ENCODE measurements at regions not wholly inside any gene's neighbourhood (a gene's known extent, or its start where the extent isn't known, plus 50 kb on each side); places are given as distances from the start of the nearest gene placed in this dataset.
"Not testable (repeated sequence)": the region's sequence is repeated elsewhere in the genome, so short reads cannot be mapped to it uniquely, and the experiment has no call there.

DNA sequence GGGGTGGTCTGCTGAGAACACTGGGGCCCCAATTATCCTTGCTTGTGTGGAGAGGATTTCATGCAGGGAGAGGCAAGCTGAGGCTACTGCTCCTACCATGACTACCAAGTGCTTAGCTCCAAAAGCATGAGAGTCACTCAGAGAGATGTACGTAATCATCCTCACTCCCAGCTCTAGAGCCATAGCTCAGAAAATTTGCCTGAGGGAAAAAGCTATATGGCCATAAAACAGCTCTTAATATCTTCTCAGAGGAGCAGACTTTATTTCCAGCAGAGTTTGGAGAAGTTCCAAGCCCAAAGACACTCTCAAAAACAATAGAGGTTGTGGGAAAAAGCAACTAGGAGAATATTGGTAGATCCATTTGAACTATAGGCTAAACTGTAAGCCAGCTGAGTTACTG, 106.4 kb upstream of the PBX1 start:
- no peak for TF ChIP-seq POLR2A (IDR thresholded peaks at IDR 0.05)
- TF ChIP-seq, protein P1, sequence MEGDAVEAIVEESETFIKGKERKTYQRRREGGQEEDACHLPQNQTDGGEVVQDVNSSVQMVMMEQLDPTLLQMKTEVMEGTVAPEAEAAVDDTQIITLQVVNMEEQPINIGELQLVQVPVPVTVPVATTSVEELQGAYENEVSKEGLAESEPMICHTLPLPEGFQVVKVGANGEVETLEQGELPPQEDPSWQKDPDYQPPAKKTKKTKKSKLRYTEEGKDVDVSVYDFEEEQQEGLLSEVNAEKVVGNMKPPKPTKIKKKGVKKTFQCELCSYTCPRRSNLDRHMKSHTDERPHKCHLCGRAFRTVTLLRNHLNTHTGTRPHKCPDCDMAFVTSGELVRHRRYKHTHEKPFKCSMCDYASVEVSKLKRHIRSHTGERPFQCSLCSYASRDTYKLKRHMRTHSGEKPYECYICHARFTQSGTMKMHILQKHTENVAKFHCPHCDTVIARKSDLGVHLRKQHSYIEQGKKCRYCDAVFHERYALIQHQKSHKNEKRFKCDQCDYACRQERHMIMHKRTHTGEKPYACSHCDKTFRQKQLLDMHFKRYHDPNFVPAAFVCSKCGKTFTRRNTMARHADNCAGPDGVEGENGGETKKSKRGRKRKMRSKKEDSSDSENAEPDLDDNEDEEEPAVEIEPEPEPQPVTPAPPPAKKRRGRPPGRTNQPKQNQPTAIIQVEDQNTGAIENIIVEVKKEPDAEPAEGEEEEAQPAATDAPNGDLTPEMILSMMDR (IDR thresholded peaks at IDR 0.05) = no peak
- no peak overlapping the region for H3K4me3 ChIP-seq (ENCODE audit: low read depth, poor library complexity, severe bottlenecking)
- no peak for DNase-seq (ENCODE audit: low spot score in 2 of 2)
- 63 to 73% methylated on average over 1 of the region's 1 CpG for WGBS, 2 donors
- intact Hi-C loops (cut with DNase I; ENCODE audit: low total_unique reads) = no loop called here

DNA sequence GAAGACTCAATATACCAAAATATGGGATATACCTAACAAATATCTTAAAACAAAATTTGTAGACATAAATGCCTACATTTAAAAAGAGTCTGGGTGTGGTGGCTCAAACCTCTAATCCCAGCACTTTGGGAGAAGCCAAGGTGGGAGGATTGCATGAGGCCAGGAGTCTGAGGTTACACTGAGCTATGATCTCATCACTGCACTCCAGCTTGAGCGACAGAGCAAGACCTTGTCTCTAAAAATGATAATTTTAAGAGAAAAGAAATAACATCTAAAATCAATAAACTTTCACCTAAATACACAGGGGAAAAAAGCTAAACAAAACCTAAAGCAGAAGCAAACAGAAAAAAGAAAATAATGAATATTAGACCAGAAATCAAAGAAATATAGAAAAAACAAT, 102.7 kb upstream of the PBX1 start:
- TF ChIP-seq POLR2A (IDR thresholded peaks at IDR 0.05) = no peak
- TF ChIP-seq, protein P1 (IDR thresholded peaks at IDR 0.05) = no peak

DNA sequence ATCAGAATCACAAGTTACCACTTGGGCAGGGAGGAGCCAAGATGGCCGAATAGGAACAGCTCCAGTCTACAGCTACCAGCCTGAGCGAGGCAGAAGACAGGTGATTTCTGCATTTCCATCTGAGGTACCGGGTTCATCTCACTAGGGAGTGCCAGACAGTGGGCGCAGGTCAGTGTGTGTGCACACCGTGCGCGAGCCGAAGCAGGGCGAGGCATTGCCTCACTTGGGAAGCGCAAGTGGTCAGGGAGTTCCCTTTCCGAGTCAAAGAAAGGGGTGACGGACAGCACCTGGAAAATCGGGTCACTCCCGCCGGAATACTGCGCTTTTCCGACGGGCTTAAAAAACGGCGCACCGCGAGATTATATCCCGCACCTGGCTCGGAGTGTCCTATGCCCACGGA, 99.8 kb upstream of the PBX1 start:
- intact Hi-C loops (cut with DNase I; ENCODE audit: low total_unique reads); H3K4me3 ChIP-seq (ENCODE audit: low read depth, poor library complexity, severe bottlenecking); DNase-seq (ENCODE audit: low spot score in 2 of 2): not testable (repeated sequence)
- WGBS, 2 donors = 92 to 96% methylated on average over 25 of the region's 25 CpGs

More for the DNA sequence above, 102.7 kb upstream of the PBX1 start:
- 78 to 93% methylated on average over 1 of the region's 1 CpG for WGBS, 2 donors
- H3K4me3 ChIP-seq (ENCODE audit: low read depth, poor library complexity, severe bottlenecking) = no peak overlapping the region
- intact Hi-C loops (cut with DNase I; ENCODE audit: low total_unique reads) = no loop called here
- no peak for DNase-seq (ENCODE audit: low spot score in 2 of 2)

DNA sequence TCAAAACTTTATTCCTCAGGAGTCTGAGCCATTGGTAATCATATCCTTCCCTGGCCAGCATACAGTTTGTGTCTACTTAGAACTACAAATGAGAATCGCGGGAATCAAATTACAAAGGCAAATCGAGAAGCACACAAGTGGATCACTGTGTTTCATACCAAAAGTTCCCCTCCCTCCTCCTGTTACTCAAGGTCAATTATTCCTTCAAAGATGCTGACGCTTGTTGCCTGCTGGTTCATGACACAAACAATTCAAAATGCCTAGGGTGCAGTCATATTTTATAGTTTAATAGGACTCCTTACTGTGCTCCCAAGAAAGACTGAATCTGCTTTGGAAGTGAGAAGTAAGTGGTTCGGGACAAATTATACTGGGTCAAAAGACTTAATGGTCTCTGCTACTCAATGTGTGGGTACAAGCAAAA, 93.0 kb upstream of the PBX1 start:
- H3K4me3 ChIP-seq (ENCODE audit: low read depth, poor library complexity, severe bottlenecking) = no peak overlapping the region
- intact Hi-C loops (cut with DNase I; ENCODE audit: low total_unique reads) = no loop called here
- no peak for DNase-seq (ENCODE audit: low spot score in 2 of 2)
- TF ChIP-seq, protein P1 (IDR thresholded peaks at IDR 0.05) = no peak
- TF ChIP-seq POLR2A (IDR thresholded peaks at IDR 0.05) = no peak
- WGBS, 2 donors = 79 to 84% methylated on average over 5 of the region's 5 CpGs

DNA sequence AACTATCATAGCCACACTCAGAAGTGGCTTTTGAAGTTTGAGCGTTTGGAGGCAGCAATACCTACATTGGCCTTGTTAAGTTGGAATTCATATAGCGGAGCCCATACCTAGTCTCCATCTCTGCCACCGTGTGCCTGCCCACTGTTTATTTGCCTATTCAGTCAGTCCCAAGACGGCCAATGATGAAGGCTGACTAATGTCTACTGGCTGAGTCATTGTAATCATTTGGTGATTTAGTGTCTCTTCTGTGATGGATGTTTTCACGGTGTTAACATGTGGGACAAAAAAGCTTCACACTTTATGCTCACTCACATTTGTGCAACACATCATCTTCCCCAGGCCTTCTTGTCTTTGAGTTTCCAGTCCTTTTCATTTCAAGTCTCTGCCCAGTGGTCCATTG, 92.6 kb upstream of the PBX1 start:
- TF ChIP-seq POLR2A (IDR thresholded peaks at IDR 0.05) = no peak
- TF ChIP-seq, protein P1 (IDR thresholded peaks at IDR 0.05) = no peak
- no peak overlapping the region for H3K4me3 ChIP-seq (ENCODE audit: low read depth, poor library complexity, severe bottlenecking)
- WGBS, 2 donors = 87 to 89% methylated on average over 5 of the region's 5 CpGs
- DNase-seq (ENCODE audit: low spot score in 2 of 2) = no peak
- intact Hi-C loops (cut with DNase I; ENCODE audit: low total_unique reads) = no loop called here

DNA sequence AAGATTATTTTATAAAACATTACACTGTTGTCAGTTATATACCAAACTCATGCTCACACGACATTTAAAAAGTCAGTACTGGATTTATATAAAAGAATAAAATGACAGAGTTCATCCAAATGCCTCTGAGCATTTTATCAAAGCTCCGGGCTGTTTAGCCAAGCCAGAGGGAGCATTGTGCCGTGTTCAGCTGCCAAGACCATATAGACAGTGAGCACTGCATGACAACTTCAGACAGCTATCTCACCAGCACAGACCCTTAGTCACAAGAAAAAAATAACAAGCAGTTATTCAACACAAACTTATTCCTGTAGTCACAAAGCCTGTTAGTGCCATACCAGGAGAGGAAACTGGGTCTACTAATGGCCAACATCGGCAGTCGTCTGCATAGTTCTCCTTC, 88.0 kb upstream of the PBX1 start:
- TF ChIP-seq POLR2A (IDR thresholded peaks at IDR 0.05) = no peak
- TF ChIP-seq, protein P1 (IDR thresholded peaks at IDR 0.05) = no peak
- no peak overlapping the region for H3K4me3 ChIP-seq (ENCODE audit: low read depth, poor library complexity, severe bottlenecking)
- WGBS, 2 donors = 63 to 64% methylated on average over 5 of the region's 5 CpGs
- intact Hi-C loops (cut with DNase I; ENCODE audit: low total_unique reads) = no loop called here
- DNase-seq (ENCODE audit: low spot score in 2 of 2) = no peak
